GM21576 (cell line): ENCODE measurements at regions not wholly inside any gene's neighbourhood (a gene's known extent, or its start where the extent isn't known, plus 50 kb on each side); places are given as distances from the start of the nearest gene placed in this dataset.
A peak's percentile ranks its signal among the peaks of the same experiment; 100 is the strongest.

ENCODE experiments used
- ATAC-seq: cut with Tn5 transposase; IDR thresholded peaks from one replicate; pipeline ENCODE4 v1.9.1; 2021; ENCODE audit warnings: mild to moderate bottlenecking, moderate library complexity; ENCODE audit not compliant: unreplicated experiment

GRCh38 chr2:29974086-29974485, 52.7 kb upstream of the ALK start:
- ATAC-seq, result no peak

- no peak for ATAC-seq
Observed at GRCh38 chr2:29977284-29977683, 55.9 kb upstream of the ALK start.

- no peak for ATAC-seq
Observed at GRCh38 chr2:29981402-29981801, 60.0 kb upstream of the ALK start.

GRCh38 chr2:29983308-29983707, 61.9 kb upstream of the ALK start:
- ATAC-seq, result no peak

GRCh38 chr2:29987146-29987545, 65.8 kb upstream of the ALK start:
- ATAC-seq, result no peak

GRCh38 chr2:29990129-29990528, 68.7 kb upstream of the ALK start:
- ATAC-seq, result no peak

- no peak for ATAC-seq
Observed at GRCh38 chr2:29991086-29991485, 69.7 kb upstream of the ALK start.

GRCh38 chr2:29995241-29995640, 73.9 kb upstream of the ALK start:
- no peak for ATAC-seq

- ATAC-seq, result no peak
Observed at GRCh38 chr2:30003128-30003527, 81.7 kb upstream of the ALK start.

GRCh38 chr2:30022444-30023071, 101.2 kb upstream of the ALK start:
- peak; percentile 90 for ATAC-seq

GRCh38 chr2:30024281-30024680, 102.9 kb upstream of the ALK start:
- no peak for ATAC-seq

GRCh38 chr2:30026091-30027055, 105.0 kb upstream of the ALK start:
- ATAC-seq, result no peak

- ATAC-seq, result no peak
Observed at GRCh38 chr2:30029804-30030203, 108.4 kb upstream of the ALK start.

- no peak for ATAC-seq
Observed at GRCh38 chr2:30030361-30030760, 109.0 kb upstream of the ALK start.

GRCh38 chr2:30031184-30031583, 109.8 kb upstream of the ALK start:
- ATAC-seq, result no peak

- no peak for ATAC-seq
Observed at GRCh38 chr2:30034052-30034775, 112.6 kb upstream of the YPEL5 start.

- ATAC-seq, result no peak
Observed at GRCh38 chr2:30037016-30037415, 109.8 kb upstream of the YPEL5 start.

- ATAC-seq, result no peak
Observed at GRCh38 chr2:30038419-30038818, 108.4 kb upstream of the YPEL5 start.

GRCh38 chr2:30039101-30039500, 107.7 kb upstream of the YPEL5 start:
- ATAC-seq, result no peak

- ATAC-seq, result no peak
Observed at GRCh38 chr2:30040147-30040546, 106.7 kb upstream of the YPEL5 start.

- no peak for ATAC-seq
Observed at GRCh38 chr2:30041884-30042283, 104.9 kb upstream of the YPEL5 start.

GRCh38 chr2:30046396-30046795, 100.4 kb upstream of the YPEL5 start:
- ATAC-seq, result no peak
